NCI-H460 (cell line): ENCODE measurements at regions not wholly inside any gene's neighbourhood (a gene's known extent, or its start where the extent isn't known, plus 50 kb on each side); places are given as distances from the start of the nearest gene placed in this dataset.
A peak's percentile ranks its signal among the peaks of the same experiment; 100 is the strongest.

Experiments used
- DNase-seq: peaks from one replicate; pipeline ENCODE4 v3.0.0-alpha.2; 2016; ENCODE audit warnings: low read depth; ENCODE audit errors: extremely low read depth

DNA sequence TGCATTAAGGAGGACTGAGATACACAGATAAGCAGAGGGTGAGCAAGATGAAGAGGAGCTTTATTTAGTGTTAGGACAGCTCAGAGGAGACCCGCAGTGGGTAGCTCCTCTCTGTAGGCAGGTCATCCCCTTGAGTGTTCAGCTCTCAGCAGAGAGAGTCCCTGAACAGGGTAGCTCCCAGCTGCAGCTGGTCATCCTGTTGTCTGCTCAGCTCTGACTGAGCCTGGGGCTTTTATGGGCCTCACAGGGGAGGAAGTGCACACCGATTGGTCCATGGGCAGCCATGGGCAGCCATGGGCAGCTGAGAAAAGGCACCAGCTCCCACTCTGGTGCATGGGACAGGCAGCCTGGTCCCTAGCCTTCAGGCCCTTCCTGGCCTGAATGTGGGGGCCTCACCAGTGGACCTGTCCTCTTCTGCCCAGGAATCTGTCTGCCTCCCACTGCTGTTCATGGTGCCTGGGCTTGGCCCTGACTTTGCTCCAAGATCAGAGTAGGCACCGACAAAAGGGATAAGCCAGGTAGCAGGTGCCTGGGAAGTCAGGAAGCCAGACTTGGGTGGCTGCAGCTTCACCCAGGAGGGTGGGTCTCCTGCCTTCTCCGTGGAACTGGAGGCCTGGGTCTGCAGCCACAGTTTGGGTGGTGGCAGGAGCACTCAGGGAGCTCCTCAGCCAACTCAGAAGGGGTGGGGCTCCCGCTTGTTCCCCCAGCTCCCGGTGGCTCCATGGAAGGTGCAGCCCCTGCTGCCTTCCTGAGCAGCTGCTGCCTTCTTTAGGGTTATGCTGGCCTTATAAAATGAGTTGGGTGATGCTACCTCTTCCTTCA lies 54.7 kb downstream of the MYEOV start:
- DNase-seq = no peak

DNA sequence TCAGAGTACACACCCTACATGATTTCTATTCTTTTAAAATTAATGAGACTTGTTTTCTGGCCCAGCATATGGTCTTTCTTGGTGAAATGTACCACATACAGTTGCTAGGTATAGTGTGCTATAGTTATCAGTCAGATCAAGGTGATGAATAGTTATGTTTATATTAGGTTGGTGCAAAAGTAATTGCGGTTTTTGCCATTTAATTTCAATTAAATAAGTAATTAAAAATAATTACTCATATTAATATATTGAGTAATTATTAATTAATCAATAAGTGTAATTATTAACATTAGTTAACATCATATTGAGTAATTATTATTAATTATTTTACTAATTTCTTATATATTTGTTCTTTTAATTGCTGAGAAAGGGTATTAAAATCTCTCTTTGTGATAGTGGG lies 56.1 kb downstream of the MYEOV start:
- DNase-seq = no peak

DNA sequence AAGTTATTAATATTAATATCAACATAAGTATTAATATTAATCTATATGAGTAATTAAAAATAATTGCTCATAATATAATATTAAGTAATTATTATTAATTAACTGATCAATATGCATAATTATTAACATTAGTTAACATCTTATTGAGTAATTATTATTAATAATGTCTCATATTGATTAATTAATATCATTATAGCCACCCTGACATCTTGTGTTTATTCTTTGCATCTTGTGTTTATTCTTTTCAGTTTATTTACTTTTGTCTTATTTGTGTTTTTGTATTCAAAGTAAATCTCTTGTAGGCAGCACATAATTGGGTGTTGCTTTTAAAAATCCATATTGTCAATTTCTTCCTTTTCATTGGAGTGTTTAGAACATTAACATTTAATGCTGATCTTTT lies 56.6 kb downstream of the MYEOV start:
- no peak for DNase-seq

DNA sequence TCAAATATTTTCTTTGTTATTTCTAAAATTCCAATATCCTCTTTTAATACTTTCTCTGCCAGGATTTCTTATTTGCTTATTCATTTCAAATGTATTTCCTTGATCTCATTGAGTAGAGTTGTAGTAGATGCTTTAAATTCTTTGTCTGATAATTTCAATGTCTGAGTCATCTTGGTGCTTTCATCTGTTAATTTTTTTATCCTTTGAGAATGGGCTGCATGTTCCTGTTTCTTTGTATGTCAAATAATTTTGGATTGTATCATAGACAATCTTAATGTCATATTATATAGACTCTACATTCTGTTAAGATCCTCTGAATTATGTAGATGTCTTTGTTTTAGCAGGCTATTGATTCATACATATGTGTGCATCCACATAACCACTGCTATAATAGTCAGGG lies 57.5 kb downstream of the MYEOV start:
- DNase-seq = no peak

DNA sequence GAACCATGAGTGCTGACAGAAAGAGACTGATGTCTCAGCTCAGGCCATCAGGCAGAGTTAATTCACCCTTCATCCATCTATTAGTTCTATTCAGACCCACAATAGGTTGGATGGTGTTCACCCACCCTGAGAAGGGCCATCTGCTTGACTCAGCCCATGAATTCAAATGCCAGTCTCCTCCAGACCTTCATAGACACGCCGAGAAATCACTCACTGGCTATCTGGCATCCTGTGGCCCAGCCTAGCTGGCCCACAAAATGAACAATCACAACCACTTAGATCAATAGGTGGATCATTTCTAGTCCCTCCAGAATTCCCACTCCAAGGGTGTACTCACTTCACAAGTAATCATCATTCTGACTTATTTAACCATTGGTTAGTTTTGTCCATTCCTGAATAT lies 58.2 kb downstream of the MYEOV start:
- no peak for DNase-seq

DNA sequence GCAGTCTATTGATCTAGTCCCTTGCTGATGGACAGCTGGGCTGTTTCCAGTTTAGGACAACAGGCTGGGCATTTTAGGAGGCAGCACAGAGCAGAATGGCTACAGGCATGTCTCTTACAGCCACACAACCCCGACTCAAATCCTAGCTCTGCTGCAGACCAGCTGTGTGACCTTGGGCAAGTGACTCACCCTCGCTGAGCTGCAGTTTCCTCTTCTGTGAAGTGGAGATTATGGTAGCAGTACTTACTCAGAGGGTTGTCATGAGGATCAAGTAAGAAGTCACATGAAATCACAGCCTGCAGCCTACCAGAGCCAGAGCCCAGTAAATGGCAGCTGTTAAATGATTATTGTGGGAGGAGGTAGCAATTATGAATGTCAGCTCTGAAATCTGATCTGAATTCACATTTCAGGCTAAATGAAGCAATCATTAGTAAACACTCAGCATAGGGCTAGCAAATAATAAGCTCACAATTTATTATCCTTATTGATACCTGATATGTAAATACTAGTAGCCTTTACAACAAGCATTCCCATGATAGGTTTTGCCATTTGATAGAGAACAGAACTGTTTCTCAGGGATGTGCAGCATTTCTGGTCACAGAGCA lies 58.9 kb downstream of the MYEOV start:
- peak; percentile 17 for DNase-seq

DNA sequence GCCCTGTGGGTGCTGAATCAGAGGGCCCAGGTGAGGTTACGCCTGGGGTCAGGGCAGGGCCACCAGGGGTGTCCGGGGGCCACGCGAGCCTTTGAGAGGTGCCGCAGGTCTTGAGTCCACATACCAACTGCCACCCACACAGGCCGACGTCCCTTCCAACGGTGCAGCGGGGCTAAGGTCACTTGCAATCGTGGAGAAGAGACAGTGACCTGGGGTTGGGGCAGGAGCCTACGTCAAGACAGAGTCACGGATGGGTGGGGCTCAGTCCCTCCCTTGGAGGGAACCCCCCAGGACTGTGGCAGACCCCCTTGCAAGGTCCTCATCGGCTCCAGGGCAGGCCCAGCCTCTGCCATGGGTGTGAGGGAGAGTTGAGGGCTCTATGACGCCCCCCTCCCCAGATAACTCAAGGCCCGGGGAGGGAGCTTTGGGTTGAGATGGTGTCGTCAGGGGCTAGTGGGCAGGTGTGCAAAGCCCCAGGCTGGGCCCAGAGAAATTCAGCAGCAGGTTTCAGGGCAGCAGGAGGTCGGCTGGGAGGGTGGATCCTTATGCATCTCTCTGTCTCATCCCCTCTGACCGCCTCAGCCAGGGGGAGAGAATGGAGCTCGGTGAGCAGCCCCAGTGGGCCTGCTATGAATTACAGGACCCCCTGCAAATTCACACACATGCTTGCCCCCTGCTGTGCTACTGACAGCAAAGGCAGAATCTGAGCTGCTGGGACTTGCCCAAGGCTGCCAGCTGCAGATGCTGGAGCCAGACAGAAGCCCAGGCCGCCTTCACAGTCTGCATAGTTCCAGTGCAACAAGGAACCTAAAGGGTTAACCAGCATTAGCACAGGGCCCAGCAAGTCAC lies 60.0 kb downstream of the MYEOV start:
- no peak for DNase-seq

DNA sequence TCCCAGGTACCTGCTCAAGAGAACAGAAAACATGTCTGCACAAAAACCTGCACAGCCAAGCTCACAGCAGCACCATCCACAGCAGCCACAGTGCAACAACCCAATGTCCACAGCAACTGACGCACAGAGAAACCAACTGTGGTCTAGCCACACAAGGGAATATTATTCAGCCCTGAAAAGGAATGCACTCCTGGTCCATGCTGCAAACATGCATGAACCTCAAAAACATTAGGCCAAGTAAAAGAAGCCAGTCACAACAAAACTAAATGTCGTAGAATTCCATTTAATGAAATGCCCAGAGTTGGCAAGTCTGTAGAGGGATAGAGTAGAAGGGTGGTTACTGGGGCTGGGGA lies 60.6 kb downstream of the MYEOV start:
- no peak for DNase-seq

DNA sequence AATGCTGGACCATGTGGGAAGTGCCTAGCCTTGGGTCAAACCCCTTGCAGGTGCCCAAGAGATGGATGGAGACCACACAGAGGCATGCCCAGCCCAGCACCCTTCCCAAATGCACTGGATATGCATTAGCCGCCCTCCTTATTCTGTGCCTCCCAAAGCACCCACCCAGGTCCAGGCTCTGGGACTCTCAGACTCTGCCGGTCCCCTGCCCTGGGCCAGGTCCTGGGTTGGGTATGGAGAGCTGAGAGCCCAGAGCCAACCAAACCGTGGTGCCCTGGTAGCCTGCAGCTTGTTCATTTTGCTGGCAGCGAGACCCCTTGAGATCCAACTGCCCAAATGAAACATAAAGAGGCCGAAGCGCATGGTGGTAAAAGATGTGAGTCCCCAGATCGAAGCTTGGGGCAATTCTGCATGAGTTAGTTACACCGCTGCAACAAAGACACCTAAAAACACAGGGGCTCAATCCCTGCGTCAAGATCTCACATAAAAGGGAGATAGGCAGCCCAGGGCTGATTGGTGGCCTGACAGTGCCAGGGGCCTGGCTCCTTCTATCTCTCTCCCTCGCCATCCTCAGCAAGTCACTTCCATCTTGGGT lies 61.5 kb downstream of the MYEOV start:
- no peak for DNase-seq

DNA sequence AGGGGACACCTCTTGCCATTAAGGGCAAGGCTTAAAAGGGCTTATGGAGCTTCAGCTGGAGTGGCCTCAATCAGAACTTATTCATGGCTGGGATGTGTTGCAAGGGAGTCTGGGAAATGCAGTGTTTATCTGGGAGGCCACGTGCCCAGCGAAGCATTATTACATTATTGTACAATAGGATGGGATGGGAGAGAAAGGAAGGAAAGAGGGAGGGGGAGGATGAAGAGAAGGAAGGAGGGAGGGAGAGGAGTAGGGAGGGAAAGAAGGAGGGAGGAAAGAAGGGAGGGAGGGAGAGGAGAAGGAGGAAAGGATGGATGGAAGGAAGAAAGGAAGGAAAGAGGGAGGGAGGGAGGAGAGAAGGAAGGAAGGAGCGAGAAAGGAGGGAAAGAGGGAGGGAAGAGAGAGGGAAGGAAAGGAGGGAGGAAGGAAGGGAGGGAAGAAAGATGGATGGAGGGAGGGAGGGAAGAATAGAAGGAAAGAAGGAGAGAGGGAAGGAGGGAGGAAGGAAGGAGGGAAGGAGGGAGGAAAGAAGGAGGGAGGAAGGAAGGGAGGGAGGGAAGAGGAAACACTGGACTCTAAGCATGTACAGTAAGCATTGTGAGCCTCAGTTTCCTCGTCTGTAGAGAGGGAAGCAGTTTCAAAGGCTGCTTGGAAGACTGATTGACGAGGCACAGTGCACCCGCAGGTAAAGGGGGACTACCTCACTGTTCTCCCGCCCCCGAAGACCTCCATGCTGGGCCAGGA lies 62.2 kb downstream of the MYEOV start:
- no peak for DNase-seq

DNA sequence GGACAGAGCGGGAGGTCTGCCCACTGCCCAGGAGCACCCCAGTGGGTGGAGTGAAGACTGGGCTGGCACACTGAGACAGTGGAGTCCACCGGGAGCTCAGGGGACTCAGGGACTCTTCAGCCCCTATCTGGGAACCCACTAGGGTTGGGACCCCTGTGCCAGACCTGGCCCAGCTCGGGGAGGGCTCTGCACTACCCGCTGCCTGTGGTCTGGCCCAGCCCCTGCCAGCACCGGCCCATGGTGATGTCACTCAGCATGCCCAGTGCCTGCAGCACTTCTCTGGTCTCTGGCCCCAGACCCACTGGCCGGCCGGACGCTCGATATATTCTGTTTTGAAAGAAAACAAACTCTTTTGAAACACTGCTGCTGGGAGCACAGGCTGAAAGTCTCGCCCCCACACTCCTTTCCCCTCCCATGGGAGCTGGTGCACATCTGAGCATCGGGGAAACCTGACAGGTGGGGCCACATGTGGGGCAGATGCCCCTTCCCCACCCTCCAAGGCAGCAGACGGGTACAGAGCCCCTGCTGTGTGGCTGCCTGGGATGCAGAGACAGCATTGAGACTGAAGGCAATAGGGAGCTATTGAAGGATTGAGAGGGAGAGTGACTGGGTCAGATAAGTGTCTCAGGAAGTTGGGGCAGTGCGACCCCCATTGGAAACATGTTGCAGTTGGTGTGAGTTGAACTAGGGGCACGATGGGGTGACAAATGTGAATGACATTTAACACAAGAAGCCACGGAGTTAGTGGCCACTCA lies 62.9 kb downstream of the MYEOV start:
- no peak for DNase-seq

DNA sequence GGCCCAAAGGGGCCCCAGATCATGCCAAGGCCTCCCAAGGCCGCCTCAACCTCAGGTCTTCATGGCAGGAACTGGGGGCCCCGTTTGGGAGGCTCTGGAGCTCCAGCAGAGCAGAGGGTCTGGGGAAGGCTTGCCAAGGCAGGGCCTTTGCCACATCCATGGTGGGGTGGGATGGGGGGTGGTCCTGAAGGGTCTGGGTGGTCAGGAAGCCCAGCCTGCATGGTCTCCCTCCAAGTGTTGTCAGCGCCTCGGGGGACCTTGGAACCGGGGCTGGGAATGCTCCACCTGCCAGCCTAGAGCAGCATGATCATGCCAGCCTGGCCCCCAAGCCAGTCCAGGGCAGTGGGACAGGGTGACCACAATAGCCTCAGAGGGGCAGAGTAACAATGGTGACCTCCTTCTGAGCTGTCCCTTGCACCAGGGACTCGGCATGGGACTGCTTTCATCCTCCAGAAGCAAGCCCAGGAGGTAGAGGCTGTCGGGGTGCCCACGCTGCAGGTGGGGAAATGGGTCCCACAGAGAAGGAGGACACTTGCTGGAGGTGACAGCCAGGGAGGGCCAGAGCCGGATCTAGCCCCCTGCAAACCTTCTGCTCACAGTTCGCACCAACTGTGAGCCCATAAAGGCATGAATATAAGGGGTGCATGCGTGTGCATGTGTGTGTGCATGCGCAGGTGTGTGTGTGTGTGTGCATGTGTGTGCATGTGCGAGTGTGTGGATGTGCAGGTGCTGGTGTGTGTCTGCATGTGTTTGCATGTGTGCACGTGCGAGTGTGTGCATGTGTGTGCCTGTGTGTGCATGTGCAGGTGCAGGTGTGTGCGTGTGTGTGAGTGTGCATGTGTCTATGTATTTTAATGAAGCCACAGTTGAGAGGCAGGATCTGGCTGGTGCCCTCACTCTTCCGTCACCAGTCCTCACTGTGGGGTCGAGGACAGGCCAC lies 63.8 kb downstream of the MYEOV start:
- DNase-seq = no peak

DNA sequence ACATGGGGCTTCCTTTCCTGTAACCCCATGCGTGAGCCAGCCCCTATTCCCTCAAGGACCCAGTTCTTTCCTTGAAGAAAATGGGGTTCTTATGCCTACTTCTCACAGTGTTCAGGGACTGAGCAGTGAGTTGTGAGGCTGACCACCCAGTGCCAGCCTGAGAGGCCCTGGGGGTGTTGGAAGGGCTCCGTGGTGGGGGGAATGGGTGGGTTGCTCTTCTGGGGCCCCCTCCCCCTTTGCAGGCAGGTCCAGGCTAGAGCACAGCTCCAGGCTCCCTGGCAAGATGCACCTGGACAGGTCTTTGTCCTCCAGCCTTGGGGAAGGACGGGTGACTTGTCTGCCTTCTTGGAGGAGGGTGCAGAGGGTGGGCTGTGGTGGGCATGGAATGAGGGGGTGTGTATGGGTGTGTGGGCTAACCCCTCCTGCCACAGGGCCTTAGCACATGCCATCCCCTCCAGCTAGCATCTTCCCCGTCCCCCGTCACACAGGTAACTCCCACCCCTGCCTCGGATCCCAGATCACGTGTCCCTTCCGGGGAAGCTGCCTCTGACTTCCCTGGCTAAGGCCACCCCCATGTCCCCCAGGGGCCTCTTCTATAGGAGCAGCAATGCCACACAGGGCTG lies 64.6 kb downstream of the MYEOV start:
- no peak for DNase-seq

DNA sequence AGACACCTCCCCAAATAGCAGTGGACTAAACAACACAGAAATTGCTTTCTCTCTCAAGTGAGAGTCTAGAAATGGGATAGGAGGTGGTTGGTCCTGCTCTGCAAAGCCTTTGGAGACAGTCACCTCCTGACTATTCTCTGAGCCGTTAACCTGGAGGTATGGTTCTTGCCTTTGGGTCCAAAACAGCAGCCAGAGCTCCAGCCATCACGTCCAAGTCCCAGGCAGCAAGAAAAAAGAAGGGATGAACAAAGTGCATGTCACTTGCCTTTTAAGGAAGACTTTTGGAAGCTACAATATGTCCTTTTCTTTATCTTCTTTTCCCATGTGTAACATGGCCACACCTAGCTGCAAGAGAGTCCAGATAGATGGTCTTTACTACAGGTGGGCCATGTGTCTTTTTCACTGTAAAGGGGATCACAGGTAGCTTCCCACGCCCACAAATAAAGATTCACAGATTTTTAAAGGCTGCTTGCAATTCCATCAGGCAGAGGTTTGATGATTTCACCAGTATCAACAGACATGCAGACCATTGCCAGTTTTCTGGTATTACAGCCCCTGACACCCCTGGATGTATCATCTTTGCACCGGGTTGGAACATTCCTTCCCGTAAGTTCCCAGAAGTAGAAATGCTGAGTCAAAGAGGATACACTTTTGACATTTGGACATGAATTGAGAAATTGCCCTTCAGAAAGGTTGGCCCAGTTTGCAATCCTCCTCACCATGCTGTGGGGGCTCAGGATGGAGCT lies 66.0 kb downstream of the MYEOV start:
- no peak for DNase-seq

DNA sequence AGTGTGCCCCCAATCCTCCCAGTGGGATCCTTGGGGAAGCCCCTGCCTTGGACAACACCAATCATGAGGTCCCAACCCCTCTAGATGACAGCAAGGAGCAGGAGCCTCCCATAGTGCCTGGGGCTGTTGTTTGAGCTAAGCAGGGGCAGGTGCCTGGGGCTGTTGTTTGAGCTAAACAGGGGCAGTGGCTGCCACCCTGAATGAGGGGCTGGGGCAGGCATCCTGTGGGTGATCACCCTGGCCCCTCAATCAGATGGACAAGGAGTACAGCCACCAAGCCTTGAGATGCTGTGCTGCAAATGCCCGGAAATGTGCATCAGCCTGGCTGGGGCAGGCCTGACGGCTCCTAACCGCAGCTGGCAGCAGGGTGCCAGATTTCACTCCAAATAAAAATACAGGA lies 66.7 kb downstream of the MYEOV start:
- no peak for DNase-seq

DNA sequence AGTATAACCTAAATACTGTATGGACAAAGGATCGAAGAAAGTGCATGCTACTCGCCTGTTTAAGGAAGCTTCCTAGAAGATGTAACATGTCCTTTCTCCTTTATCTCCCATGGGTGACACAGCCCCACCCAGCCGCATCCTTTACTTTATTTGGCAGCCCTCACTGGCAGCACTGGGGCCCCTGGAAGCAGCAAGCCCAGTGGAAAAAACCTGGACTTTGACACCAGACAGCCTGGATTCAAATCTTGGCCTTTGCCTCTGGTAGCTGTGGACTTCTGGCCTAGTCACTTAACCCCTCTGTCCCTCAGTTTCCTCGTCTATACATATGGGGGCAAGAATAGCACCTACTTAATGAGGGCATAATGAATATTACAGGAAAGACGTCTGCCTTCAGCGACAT lies 67.1 kb downstream of the MYEOV start:
- no peak for DNase-seq

DNA sequence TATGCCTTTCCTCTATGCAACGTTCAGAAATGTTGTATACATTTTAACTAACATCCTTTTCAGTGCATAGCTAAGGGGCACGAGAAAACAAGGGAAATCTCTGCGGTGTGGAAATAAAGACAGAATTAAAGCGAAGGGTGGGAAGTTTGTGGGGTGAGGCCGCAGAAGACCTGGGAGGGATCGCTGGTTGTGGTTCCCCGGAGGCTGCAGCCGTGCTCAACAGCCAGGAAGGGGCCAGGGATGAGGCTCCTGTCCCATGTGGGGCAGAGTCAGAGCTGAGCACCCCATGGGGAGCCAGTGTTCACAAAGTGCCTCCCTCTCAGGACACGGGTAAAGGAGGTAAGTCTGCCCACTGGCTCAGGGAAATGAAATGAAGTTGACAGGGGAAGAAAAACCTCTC lies 67.5 kb downstream of the MYEOV start:
- no peak for DNase-seq

DNA sequence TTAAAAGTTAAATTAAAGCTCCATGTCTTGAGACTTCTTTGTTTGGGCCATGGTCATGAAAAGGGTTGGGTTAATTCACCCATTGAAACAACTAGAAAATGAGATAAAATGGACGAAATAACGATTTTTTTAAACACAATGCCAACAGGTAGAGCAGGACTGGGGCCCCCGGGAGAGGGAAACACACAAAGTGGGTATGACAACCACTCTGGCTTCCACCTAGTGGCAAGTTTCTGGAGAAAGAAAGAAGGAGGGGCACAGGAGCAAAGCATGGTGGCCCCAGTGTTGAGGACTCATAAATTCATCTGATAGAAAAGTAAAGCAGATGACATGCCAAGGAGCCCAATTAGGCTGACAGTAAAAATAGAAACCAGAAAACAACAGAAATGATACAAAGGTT lies 68.4 kb downstream of the MYEOV start:
- DNase-seq = no peak
